SJSA1 (cell line): ENCODE measurements at regions not wholly inside any gene's neighbourhood (a gene's known extent, or its start where the extent isn't known, plus 50 kb on each side); places are given as distances from the start of the nearest gene placed in this dataset.
"Not testable (repeated sequence)": the region's sequence is repeated elsewhere in the genome, so short reads cannot be mapped to it uniquely, and the experiment has no call there.

ENCODE experiments used
- DNase-seq, 2 experiments: peaks; one replicate each; pipeline ENCODE4 v3.0.0-alpha.2; 2015 to 2020; ENCODE audit warnings: low spot score in 2 of 2, low read depth in 1 of 2
- H3K27ac ChIP-seq: fragments of 250-450 bp; sonication (Bioruptor Pico); 2 replicates; pipeline ENCODE4 v1.5.1; 2020; ENCODE audit warnings: mild to moderate bottlenecking, moderate library complexity
- H3K27me3 ChIP-seq: fragments of 250-450 bp; sonication (Bioruptor Pico); replicated peaks from 2 replicates; pipeline ENCODE4 v1.5.1; 2020; ENCODE audit warnings: mild to moderate bottlenecking, moderate library complexity
- H3K36me3 ChIP-seq: fragments of 250-450 bp; sonication (Bioruptor Pico); 2 replicates; pipeline ENCODE4 v1.5.1; 2020; ENCODE audit warnings: mild to moderate bottlenecking
- H3K4me1 ChIP-seq: fragments of 250-450 bp; sonication (Bioruptor Pico); replicated peaks from 2 replicates; pipeline ENCODE4 v1.6.1; 2021; ENCODE audit warnings: mild to moderate bottlenecking
- H3K4me3 ChIP-seq: fragments of 250-450 bp; sonication (Bioruptor Pico); 2 replicates; pipeline ENCODE4 v1.5.1; 2020; ENCODE audit warnings: mild to moderate bottlenecking
- H3K9me3 ChIP-seq: fragments of 250-450 bp; sonication (Bioruptor Pico); replicated peaks from 2 replicates; pipeline ENCODE4 v1.5.1; 2020; ENCODE audit warnings: mild to moderate bottlenecking

DNA sequence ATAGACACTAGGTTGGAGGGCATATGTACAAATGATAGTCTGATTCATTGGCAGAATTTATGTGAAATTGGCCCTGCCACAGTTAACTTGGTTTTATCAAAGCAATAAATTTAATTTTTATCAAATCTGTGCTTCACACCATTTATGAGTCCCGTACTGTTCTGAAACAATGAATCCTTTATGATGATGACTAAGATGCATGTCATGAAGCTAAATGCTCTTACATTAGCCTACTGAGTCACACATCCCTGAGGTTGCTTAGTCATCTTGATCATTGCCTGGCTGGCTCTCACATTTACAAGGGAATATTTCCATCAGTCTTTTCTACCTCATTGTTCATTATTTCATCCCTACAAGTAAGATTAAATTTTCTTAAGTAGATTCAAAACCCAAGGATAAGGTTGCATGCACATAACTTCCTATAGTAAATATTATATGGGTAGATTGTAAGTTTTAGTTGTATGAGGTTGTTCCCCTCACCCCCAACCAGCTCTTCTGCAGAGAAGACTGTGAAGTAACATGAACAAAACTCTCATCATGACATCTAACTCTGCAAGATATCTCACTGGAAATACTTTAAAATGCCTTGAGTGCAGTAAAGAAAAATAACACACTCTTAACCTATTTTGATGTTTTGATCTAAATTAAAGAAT is 170.7 kb downstream of the CYB561 start:
- Histone ChIP-seq H3K27ac (peak overlapping the region; percentile 61), H3K9me3 (0 out of 2 replicates have a peak, but pooled peaks cover 2% of the 10 kb centered on the region), H3K27me3 (no peaks in the 10 kb centered on the region), H3K4me1 (peaks cover 31% of the 10 kb centered on the region), H3K36me3 (no peaks in the 10 kb centered on the region), H3K4me3 (no peak overlapping the region)
- peak; percentile 81 to 86 for DNase-seq

DNA sequence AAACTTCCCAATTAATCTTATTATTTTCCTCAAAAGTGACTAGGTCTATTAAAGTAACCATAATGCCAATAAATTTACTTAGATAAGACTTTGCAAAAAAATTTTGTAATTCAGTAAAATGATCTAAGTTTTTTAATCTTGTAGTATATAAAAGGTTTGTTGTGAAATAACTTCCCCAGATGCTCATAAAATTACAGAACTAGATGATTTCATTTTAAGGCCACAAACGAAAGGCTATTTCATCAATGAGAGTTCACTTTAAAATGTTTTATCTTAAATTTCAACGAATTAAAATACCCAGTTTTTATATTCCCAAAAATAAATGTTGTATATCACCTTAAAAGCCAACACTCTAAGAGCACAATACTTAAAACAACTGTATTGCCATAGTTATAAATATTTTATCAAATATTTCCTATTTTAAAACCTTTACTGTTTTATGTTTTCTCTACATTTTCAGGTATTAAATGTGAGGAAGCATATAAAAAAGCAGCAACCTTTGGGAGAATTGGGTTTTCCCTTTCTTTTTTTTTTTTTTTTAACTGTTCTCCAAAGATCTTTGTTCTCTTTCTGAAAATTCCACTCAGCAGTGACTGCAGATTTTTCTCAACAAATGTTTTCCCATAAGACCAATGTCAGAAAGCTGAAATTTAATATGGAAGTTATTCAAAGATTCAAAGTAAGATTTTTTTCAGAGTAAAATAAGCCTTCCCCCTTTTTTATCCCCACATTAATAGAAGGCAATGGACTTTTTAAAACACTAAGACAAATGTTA is 169.9 kb downstream of the CYB561 start:
- Histone ChIP-seq H3K27me3 (no peaks in the 10 kb centered on the region), H3K36me3 (no peaks in the 10 kb centered on the region), H3K4me3 (no peak overlapping the region), H3K9me3 (0 out of 2 replicates have a peak, but pooled peaks cover 2% of the 10 kb centered on the region), H3K27ac (peak overlapping the region; percentile 61), H3K4me1 (peaks cover 35% of the 10 kb centered on the region)
- DNase-seq: no peak

DNA sequence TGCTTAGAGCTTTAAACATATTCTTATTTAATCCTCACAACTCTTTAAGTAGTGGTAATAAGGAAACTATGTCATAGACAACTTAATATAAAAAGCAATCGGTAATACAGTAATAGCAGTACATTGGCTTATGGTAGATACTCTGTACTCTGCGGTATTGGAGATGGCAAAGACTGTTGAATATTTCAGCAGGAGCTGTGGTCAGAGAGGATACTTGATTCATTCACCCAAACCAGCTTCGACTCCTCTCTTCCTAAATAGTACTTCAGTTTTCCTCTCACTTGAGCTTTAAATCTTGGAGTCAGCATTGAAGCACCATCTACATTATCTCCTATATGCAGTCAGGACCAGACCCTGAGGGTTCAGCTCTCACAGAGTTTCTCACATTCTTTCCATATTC is 169.3 kb downstream of the CYB561 start:
- no peak overlapping the region for H3K27ac ChIP-seq
- no peak for DNase-seq
- H3K4me3 ChIP-seq: no peak overlapping the region
- no peaks in the 10 kb centered on the region for H3K36me3 ChIP-seq
- 0 out of 2 replicates have a peak, but pooled peaks cover 2% of the 10 kb centered on the region for H3K9me3 ChIP-seq
- peaks cover 35% of the 10 kb centered on the region for H3K4me1 ChIP-seq
- no peaks in the 10 kb centered on the region for H3K27me3 ChIP-seq

DNA sequence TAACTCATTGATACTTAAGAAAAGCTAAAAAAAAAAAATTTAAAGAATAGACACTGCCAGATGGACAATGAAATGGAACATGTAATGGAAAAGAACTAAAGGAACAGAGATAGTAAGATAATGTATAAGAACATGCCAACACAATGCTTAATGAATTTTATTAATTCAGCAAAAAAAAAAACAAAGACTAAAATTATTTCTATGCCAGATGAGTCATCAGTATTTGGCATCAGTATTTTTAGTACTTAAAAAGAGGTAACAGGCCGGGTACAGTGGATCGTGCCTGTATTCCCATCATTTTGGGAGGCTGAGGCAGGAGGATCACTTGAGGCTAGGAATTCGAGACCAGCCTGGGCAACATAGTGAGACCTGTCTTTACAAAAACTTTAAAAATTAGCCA is 168.5 kb downstream of the CYB561 start:
- Histone ChIP-seq H3K27ac (no peak overlapping the region), H3K4me1 (peaks cover 35% of the 10 kb centered on the region)

DNA sequence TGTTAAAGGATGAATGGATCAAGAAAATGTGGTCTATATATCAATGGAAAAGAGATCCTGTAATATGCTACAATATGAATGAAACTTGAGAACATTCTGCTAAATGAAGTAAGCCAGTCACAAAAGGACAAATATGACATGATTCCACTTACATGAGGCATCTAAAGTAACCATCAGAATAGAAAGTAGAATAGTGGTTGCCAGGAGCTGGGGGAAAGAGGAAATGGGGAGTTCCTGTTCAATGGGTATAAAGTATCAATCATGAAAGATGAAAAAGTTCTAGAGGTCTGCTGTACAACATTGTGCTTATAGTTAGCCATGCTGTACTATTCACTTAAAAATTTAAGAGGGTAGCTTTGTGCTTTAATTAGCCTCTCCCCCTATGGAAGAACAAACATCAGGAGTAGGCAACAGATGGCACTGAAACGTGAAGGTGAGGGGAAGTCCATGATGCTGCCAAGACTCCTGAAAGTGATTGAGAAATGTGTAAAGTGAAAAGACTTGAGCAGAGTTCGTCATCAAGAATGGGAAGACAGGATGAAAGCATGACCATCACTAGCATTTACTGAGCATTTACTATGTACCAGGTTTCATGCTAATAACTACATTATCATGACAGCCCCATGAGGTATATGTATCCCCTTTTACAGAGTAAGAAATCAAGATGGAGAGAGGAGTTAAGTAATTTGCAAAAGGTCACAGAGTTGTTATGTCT is 167.2 kb downstream of the CYB561 start:
- DNase-seq: no peak
- peak overlapping the region; percentile 51 for H3K27ac ChIP-seq

More for the DNA sequence above, 168.5 kb downstream of the CYB561 start:
- H3K9me3 ChIP-seq: no peaks in the 10 kb centered on the region
- no peak for DNase-seq
- H3K27me3 ChIP-seq: no peaks in the 10 kb centered on the region
- H3K4me3 ChIP-seq: no peak overlapping the region
- H3K36me3 ChIP-seq: no peaks in the 10 kb centered on the region

DNA sequence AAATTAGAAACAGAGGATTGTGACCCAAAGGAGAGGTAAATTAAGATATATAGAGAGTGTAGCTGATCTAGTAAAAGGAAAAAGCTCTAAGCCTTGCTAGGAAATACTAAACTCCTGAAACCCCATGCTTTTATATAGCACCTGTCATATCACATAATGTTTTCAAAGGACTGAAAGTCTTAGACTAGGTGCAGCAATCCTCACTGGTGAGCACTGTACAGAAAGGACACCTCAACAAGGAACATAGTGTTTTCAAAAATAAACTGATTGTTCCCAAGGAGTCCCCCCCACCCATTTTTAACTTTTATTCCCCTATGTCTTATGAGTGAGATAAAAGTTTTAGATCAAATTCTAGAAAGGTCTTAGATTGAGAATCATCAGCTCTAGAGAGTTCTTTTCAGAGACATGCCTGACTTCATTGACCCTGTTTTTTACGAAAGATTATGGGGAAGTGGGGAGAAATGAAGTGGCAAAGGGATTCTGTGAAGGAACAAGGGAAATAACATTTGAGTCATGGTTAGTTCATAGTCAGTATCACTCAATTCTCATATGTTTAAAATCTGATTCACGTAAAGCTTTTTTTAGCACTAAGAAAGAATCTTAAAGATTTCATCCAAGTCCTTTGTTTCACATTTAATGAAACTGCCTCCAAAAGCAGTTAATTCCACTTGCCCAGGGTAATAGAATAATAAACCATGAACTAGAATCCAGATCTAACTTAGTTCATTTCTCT is 166.4 kb downstream of the CYB561 start:
- Histone ChIP-seq H3K27ac (peak overlapping the region; percentile 51), H3K36me3 (no peaks in the 10 kb centered on the region), H3K4me1 (peaks cover 34% of the 10 kb centered on the region), H3K9me3 (no peaks in the 10 kb centered on the region), H3K27me3 (no peaks in the 10 kb centered on the region), H3K4me3 (no peak overlapping the region)
- peak in 1 of 2 experiments; percentile 51 for DNase-seq

More for the DNA sequence above, 167.2 kb downstream of the CYB561 start:
- no peak overlapping the region for H3K4me3 ChIP-seq
- H3K4me1 ChIP-seq: peaks cover 35% of the 10 kb centered on the region
- H3K27me3 ChIP-seq: no peaks in the 10 kb centered on the region
- H3K9me3 ChIP-seq: no peaks in the 10 kb centered on the region
- no peaks in the 10 kb centered on the region for H3K36me3 ChIP-seq

DNA sequence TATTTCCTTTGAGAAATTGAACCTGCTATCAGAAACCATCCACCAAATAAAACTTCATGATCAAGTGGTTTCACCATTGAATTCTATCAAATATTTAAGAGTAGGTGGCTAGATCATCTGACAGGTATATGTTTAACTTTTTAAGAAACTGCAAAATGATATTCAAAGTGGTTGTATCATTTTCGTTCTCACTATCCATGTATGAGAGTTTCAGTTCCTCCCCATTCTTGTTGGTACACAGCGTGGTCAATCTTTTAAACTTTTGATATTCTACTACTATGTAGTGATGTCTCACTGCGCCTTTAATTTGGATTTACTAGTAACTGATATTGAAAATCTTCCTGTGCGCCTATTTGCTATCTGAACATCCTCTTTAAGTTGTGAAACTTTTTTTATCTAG is 163.7 kb downstream of the CYB561 start:
- Histone ChIP-seq H3K36me3 (no peaks in the 10 kb centered on the region), H3K27me3 (no peaks in the 10 kb centered on the region), H3K27ac (no peak overlapping the region), H3K4me1 (peaks cover 20% of the 10 kb centered on the region), H3K4me3 (no peak overlapping the region), H3K9me3 (peaks cover 9% of the 10 kb centered on the region)
- no peak for DNase-seq

DNA sequence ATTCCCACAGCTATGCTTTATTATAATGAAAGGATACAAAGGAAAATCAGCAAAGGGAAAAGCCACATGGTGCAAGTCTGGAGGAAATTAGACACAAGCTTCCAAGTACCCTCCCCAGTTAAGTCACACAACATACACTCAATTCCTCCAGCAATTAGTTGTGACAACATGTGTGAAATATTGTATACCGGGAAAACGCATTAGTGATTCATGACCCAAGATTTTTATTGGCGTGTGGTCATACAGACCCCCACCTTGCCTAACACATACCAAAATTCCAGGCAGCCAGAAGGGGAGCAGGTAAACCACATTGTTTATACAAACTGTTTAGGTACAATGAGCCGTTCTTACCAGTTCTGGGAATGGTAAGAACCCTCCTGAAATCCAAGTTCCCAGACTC is 160.6 kb downstream of the CYB561 start:
- no peak for DNase-seq
- Histone ChIP-seq H3K4me1 (peaks cover 6% of the 10 kb centered on the region), H3K4me3 (no peak overlapping the region), H3K27me3 (no peaks in the 10 kb centered on the region), H3K36me3 (no peaks in the 10 kb centered on the region), H3K27ac (no peak overlapping the region), H3K9me3 (peaks cover 9% of the 10 kb centered on the region)

DNA sequence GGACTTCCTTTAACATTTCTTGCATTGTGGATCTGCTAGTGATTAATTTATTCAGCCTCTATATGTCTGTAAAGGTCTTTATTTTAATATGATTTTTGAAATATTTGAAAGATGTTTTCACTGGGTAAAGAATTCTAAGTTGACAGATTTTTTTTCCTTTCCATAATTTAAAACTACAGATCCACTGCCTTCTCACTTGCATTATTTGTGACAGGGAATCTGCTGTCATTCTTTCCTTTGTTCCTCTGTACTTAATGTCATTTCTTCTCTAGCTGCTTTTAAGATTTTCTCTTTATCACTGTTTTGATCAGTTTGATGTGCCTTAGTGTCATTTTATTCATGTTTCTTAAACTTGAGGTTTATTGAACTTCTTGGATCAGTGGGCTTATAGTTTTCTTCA is 159.9 kb downstream of the CYB561 start:
- H3K9me3 ChIP-seq: peaks cover 9% of the 10 kb centered on the region
- H3K36me3 ChIP-seq: no peaks in the 10 kb centered on the region
- peaks cover 8% of the 10 kb centered on the region; the same call in 1 of the 2 replicates for H3K4me1 ChIP-seq
- no peak overlapping the region for H3K4me3 ChIP-seq
- H3K27ac ChIP-seq: no peak overlapping the region
- no peak for DNase-seq
- H3K27me3 ChIP-seq: no peaks in the 10 kb centered on the region

DNA sequence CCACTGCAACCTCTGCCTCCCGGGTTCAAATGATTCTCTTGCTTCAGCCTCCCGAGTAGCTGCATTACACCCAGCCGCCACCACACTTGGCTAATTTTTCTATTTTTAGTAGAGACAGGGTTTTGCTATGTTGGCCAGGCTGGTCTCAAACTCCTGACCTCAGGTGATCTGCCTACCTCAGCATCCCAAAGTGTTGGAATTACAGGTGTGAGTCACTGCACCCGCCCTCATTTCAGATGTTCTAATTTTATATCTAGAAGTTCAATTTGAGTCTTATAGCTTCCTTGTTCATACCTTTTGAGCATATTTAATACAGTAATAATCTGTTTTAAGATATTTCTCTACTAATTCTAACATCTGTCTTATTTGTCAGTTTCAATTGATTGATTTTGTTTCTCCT is 159.1 kb downstream of the CYB561 start:
- H3K9me3 ChIP-seq, H3K36me3 ChIP-seq, H3K27ac ChIP-seq, H3K4me3 ChIP-seq, H3K27me3 ChIP-seq, DNase-seq: not testable (repeated sequence)
- peaks cover 10% of the 10 kb centered on the region; the same call in 1 of the 2 replicates for H3K4me1 ChIP-seq

DNA sequence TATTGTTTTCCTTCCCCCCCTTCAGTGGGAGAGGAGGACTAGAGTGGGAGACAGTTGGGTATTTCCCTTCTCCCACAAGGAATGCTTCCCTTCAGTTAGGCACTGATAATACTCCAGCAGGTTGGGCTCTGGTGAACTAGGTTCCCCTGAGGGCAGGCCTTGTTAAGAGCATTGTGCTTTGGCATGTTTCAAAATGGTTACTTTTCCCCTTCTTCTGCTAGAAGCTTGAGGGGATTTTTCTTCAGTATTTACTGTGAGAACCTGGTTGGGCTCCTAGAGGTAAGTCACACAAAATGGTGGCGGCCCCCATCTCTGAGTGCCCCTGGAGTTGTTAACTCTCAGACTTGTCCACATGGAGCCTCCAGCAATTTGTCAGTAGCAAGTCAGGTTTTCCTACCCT is 156.2 kb downstream of the CYB561 start:
- peaks cover 9% of the 10 kb centered on the region for H3K9me3 ChIP-seq
- H3K4me3 ChIP-seq: no peak overlapping the region
- no peaks in the 10 kb centered on the region for H3K36me3 ChIP-seq
- H3K27me3 ChIP-seq: no peaks in the 10 kb centered on the region
- H3K27ac ChIP-seq: no peak overlapping the region
- peaks cover 28% of the 10 kb centered on the region for H3K4me1 ChIP-seq
- no peak for DNase-seq

DNA sequence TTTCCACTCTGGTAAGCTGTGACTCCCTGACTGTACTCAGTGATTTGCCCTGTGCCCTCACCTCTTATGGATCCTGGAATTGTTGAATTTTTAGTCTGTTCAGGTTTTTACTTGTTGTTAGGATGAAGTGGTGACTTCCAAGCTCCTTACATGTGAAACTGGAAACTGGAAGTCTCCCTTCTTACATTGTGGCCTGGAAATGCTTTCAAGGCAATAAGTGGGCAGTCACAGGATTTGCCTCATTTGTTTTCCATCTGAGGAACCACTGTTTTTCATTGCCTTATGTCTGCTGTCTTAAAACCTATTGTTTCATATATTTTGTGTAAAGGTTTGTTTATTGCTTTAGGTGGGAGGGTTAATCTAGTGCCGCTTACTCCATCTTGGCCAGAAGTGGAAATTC is 155.8 kb downstream of the CYB561 start:
- peaks cover 28% of the 10 kb centered on the region for H3K4me1 ChIP-seq
- no peak for DNase-seq
- no peaks in the 10 kb centered on the region for H3K27me3 ChIP-seq
- H3K4me3 ChIP-seq: no peak overlapping the region
- H3K9me3 ChIP-seq: peaks cover 9% of the 10 kb centered on the region
- no peak overlapping the region for H3K27ac ChIP-seq
- H3K36me3 ChIP-seq: no peaks in the 10 kb centered on the region

DNA sequence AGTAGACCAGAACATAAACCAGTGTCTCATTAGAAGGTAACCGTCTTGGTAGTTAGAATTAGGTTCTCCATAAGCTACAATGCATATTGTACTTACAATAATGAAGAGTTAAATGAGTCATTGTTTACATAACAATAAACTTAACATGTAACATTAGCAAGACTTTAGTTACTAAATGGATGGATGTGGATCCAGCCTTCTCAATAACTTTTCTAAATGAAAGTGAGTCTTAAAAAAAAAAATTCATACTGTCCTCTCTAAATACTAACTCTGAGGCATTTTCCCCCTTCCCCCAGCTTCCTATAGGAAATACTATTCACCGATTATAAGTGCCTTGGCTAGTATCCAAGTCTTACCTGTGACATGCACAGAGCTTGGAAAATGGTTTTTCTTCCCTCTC is 155.3 kb downstream of the CYB561 start:
- Histone ChIP-seq H3K36me3 (no peaks in the 10 kb centered on the region), H3K27ac (no peak overlapping the region), H3K4me3 (no peak overlapping the region), H3K4me1 (peaks cover 28% of the 10 kb centered on the region), H3K9me3 (peaks cover 9% of the 10 kb centered on the region), H3K27me3 (no peaks in the 10 kb centered on the region)
- no peak for DNase-seq
